Retinal pigment epithelial cell (primary cell): ENCODE measurements at regions not wholly inside any gene's neighbourhood (a gene's known extent, or its start where the extent isn't known, plus 50 kb on each side); places are given as distances from the start of the nearest gene placed in this dataset.

Source experiments
- DNase-seq: peaks from one replicate; pipeline ENCODE4 v3.0.0-alpha.2; 2010; ENCODE audit warnings: low read depth
- H3K4me3 ChIP-seq: 2 replicates; pipeline ENCODE4 v1.5.1; 2011; ENCODE audit warnings: mild to moderate bottlenecking, low read length, control low read depth, moderate library complexity
- CTCF ChIP-seq: conservative IDR thresholded peaks from 2 replicates; pipeline ENCODE4 v1.5.1; 2011; ENCODE audit warnings: low read depth, low read length, control low read depth, inconsistent platforms

- no peak for TF ChIP-seq CTCF
- DNase-seq = no peak
- H3K4me3 ChIP-seq = no peak overlapping the region
These were observed 93.0 kb upstream of the ANKRD55 start for GRCh38 chr5:56326116-56326515.

- TF ChIP-seq CTCF = no peak
- DNase-seq = no peak
- no peak overlapping the region for H3K4me3 ChIP-seq
These were observed 91.9 kb upstream of the ANKRD55 start for GRCh38 chr5:56325039-56325438.

- peak; percentile 48 for DNase-seq
- no peak overlapping the region for H3K4me3 ChIP-seq
- TF ChIP-seq CTCF = peak; percentile 32
These were observed 90.4 kb upstream of the ANKRD55 start for GRCh38 chr5:56323505-56323904.

DNA sequence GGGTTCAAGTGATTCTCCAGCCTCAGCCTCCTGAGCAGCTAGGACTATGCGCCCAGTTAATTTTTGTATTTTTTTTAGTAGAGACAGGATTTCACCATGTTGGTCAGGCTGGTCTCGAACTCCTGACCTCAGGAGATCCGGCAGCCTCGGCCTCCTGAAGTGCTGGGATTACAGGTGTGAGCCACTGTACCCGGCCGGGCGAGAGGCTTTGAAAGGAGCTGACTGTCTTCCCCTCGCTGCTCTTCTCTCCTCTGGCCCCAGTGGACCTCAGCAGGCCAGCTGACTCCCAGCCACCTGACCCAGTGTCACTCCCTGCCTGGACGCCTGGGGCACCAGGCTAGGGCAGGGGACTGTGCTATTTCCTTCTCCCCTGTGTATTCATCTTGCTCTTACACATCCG, 89.5 kb upstream of the ANKRD55 start:
- DNase-seq = no peak
- H3K4me3 ChIP-seq = no peak overlapping the region
- no peak for TF ChIP-seq CTCF

GRCh38 chr5:56321236-56321881, 88.2 kb upstream of the ANKRD55 start:
- no peak for DNase-seq
- TF ChIP-seq CTCF = no peak
- no peak overlapping the region for H3K4me3 ChIP-seq

DNA sequence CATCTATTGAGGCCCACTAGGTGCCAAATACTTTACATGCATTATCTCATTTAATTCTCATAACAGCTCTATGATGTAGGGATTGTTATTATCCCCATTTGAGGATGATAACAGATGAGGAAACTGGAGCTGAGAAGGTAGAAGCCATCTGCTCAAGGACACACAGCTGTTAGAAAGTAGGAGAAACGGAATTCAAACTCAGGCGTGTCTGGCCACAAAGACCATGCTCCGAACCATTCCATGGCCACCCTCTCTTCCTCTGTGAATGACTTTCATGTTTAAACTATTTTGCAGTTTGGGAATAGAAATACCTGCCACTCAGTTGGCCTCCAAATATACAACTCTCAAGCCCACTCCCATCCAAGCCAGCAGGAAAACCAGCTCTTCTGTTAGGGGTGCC, 87.6 kb upstream of the ANKRD55 start:
- no peak overlapping the region for H3K4me3 ChIP-seq
- DNase-seq = no peak
- TF ChIP-seq CTCF = no peak

DNA sequence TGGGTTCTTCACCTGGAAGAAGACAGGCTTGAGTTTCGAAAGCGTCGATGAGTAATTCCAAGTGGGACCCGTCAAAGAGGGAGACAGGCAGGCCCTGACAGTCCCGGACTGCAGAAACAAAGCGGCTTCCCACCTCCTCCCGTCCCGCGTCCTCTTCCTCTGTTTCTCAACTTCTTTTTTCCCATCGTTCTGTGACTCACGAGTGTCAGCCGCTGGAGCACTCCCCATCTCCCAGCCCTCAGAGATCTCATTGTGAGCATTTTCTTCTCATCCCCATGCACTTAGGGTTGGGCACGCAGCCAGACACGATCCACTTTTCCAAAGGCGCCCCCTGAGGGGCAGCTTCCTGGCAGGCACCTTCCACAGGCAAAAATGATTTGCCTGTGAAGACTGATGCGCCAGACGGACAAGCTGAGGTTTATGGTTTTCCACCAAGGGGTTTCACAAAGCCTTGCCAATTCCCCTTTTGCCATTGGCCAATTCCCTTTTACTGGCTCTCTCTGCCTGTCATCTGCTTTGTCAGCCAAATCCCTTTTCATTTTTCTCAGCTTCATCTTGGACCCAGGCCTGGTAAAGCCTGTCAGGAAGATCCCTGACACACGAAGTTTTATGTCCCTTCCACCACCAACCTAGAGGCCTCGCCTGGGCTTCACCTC, 86.5 kb upstream of the ANKRD55 start:
- no peak for TF ChIP-seq CTCF
- no peak for DNase-seq
- H3K4me3 ChIP-seq = no peak overlapping the region
